ENCODE measurements at regions not wholly inside any gene's neighbourhood (a gene's known extent, or its start where the extent isn't known, plus 50 kb on each side); places are given as distances from the start of the nearest gene placed in this dataset.

DNA sequence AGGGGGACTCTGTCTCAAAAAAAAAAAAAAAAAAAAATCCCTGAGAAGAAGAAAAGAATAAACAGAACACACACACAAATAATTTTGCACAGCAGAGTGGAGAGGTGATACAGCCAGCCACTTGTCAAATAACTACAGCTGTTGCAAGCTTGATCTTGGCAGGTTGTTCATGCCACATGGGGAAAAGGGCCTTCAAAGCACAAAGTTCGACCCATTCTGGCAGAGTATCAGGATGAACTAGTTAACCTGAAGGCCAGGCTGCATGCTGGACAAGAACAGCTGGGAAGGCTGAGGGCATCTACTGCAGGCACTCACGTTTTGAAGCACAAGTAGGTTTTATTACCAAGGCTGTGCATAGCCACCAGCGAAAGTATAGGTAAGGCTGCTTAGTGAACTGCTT, 104.1 kb downstream of the KCTD15 start:
- TF ChIP-seq, protein P1, sequence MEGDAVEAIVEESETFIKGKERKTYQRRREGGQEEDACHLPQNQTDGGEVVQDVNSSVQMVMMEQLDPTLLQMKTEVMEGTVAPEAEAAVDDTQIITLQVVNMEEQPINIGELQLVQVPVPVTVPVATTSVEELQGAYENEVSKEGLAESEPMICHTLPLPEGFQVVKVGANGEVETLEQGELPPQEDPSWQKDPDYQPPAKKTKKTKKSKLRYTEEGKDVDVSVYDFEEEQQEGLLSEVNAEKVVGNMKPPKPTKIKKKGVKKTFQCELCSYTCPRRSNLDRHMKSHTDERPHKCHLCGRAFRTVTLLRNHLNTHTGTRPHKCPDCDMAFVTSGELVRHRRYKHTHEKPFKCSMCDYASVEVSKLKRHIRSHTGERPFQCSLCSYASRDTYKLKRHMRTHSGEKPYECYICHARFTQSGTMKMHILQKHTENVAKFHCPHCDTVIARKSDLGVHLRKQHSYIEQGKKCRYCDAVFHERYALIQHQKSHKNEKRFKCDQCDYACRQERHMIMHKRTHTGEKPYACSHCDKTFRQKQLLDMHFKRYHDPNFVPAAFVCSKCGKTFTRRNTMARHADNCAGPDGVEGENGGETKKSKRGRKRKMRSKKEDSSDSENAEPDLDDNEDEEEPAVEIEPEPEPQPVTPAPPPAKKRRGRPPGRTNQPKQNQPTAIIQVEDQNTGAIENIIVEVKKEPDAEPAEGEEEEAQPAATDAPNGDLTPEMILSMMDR (IDR thresholded peaks at IDR 0.05; ENCODE audit: low read depth, low read length, poor library complexity, severe bottlenecking) = no peak
- no peak for TF ChIP-seq EZH2phosphoT487 (IDR thresholded peaks at IDR 0.05; ENCODE audit: borderline replicate concordance, low read length)
- no peaks in the 10 kb centered on the region for H3K27me3 ChIP-seq (ENCODE audit: control insufficient read depth, low read length)
- H3K4me2 ChIP-seq (ENCODE audit: low read length) = no peak overlapping the region
- peaks cover 4% of the 10 kb centered on the region; the same call in 1 of the 2 replicates for H3K9me3 ChIP-seq (ENCODE audit: control insufficient read depth, insufficient read depth, low read length)
- H3K4me1 ChIP-seq (ENCODE audit: control insufficient read depth, low read length) = no peaks in the 10 kb centered on the region
- no peaks in the 10 kb centered on the region for H4K20me1 ChIP-seq (ENCODE audit: control insufficient read depth, insufficient read depth, low read depth, low read length)
- H3K79me2 ChIP-seq (ENCODE audit: control insufficient read depth, low read length) = no peaks in the 10 kb centered on the region
- no peaks in the 10 kb centered on the region for H3K9me2 ChIP-seq (replicated peaks; ENCODE audit: control insufficient read depth, low read length)
- H3K36me3 ChIP-seq (ENCODE audit: control insufficient read depth, low read length) = no peaks in the 10 kb centered on the region
- no peak overlapping the region for H3K4me3 ChIP-seq (ENCODE audit: low read length)
- no peaks in the 10 kb centered on the region for H3F3A ChIP-seq (ENCODE audit: control insufficient read depth, insufficient read depth)
- no peak overlapping the region for H3K27ac ChIP-seq (ENCODE audit: low read depth, low read length)

DNA sequence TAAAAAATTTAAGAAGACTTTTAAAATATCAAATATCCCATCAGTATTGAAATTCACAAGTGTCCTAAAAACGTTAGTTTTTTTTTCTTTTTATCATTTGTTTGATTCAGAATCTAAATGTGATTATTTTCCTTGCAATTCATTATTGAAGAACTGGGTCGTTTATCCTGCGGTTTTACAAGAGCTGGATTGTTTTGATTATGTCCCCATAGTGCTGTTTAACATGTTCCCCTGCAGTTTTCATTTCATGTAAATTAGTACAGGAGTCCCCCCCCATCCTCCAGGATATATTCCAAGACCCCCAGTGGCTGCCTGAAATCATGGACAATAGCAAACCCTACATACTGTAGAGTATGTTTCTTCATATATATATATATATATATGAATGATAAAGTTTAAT, 105.7 kb downstream of the KCTD15 start:
- no peaks in the 10 kb centered on the region for H3K79me2 ChIP-seq (ENCODE audit: control insufficient read depth, low read length)
- no peaks in the 10 kb centered on the region for H3K27me3 ChIP-seq (ENCODE audit: control insufficient read depth, low read length)
- no peaks in the 10 kb centered on the region for H3K4me1 ChIP-seq (ENCODE audit: control insufficient read depth, low read length)
- no peaks in the 10 kb centered on the region for H3F3A ChIP-seq (ENCODE audit: control insufficient read depth, insufficient read depth)
- H3K36me3 ChIP-seq (ENCODE audit: control insufficient read depth, low read length) = no peaks in the 10 kb centered on the region
- no peaks in the 10 kb centered on the region for H4K20me1 ChIP-seq (ENCODE audit: control insufficient read depth, insufficient read depth, low read depth, low read length)
- TF ChIP-seq, protein P1 (IDR thresholded peaks at IDR 0.05; ENCODE audit: low read depth, low read length, poor library complexity, severe bottlenecking) = no peak
- no peak for TF ChIP-seq EZH2phosphoT487 (IDR thresholded peaks at IDR 0.05; ENCODE audit: borderline replicate concordance, low read length)
- H3K4me3 ChIP-seq (ENCODE audit: low read length) = no peak overlapping the region
- no peak overlapping the region for H3K4me2 ChIP-seq (ENCODE audit: low read length)
- H3K9me2 ChIP-seq (replicated peaks; ENCODE audit: control insufficient read depth, low read length) = no peaks in the 10 kb centered on the region
- H3K27ac ChIP-seq (ENCODE audit: low read depth, low read length) = no peak overlapping the region
- peaks cover 4% of the 10 kb centered on the region; the same call in 1 of the 2 replicates for H3K9me3 ChIP-seq (ENCODE audit: control insufficient read depth, insufficient read depth, low read length)

DNA sequence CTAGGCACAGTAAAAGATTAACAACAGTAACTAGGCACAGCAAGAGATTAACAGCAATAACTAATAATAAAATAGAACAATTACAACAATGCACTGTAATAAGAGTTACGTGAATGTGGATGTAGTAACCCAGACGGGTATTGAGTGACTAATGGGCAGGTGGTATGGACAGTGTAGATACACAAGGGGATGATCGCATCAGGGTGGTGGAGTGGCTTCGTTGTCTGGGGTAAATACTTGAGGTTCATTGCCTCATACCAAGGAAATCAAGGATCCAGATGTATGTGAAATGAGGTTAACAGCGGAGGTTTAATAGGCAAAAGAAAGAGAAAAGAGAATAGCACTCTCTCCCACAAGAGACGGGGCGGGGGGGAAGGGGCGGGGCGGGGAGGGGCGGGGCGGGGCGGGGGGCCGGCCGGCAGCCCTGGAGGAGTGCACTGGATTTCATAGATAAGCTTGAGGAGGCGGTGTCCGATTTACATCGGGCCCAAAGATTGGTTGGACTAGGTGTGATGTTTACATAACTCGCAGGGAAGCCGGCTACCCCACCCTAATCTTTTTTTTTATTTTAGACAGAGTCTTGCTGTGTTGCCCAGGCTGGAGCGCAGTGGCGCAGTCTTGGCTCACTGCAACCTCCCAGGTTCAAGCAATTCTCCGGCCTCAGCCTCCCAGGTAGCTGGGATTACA, 106.3 kb downstream of the KCTD15 start:
- TF ChIP-seq EZH2phosphoT487 (IDR thresholded peaks at IDR 0.05; ENCODE audit: borderline replicate concordance, low read length) = no peak
- TF ChIP-seq, protein P1 (IDR thresholded peaks at IDR 0.05; ENCODE audit: low read depth, low read length, poor library complexity, severe bottlenecking) = no peak
- Histone ChIP-seq H3K9me3 (ENCODE audit: control insufficient read depth, insufficient read depth, low read length) (peaks cover 3% of the 10 kb centered on the region; the same call in 1 of the 2 replicates), H3K4me2 (ENCODE audit: low read length) (no peak overlapping the region), H3K4me1 (ENCODE audit: control insufficient read depth, low read length) (no peaks in the 10 kb centered on the region), H4K20me1 (ENCODE audit: control insufficient read depth, insufficient read depth, low read depth, low read length) (no peaks in the 10 kb centered on the region), H3K27ac (ENCODE audit: low read depth, low read length) (no peak overlapping the region), H3F3A (ENCODE audit: control insufficient read depth, insufficient read depth) (no peaks in the 10 kb centered on the region), H3K27me3 (ENCODE audit: control insufficient read depth, low read length) (no peaks in the 10 kb centered on the region), H3K79me2 (ENCODE audit: control insufficient read depth, low read length) (no peaks in the 10 kb centered on the region), H3K36me3 (ENCODE audit: control insufficient read depth, low read length) (no peaks in the 10 kb centered on the region), H3K4me3 (ENCODE audit: low read length) (no peak overlapping the region), H3K9me2 (replicated peaks; ENCODE audit: control insufficient read depth, low read length) (no peaks in the 10 kb centered on the region)
